AG10803 (cell line): ENCODE measurements at regions not wholly inside any gene's neighbourhood (a gene's known extent, or its start where the extent isn't known, plus 50 kb on each side); places are given as distances from the start of the nearest gene placed in this dataset.

ENCODE experiments used
- DNase-seq: peaks from one replicate; pipeline ENCODE4 v3.0.0; 2010; ENCODE audit warnings: low read depth
- H3K4me3 ChIP-seq: 2 replicates; pipeline ENCODE4 v1.5.1; 2011; ENCODE audit warnings: mild to moderate bottlenecking, low read length, control low read depth
- CTCF ChIP-seq: conservative IDR thresholded peaks from 2 replicates; pipeline ENCODE4 v1.5.1; 2011; ENCODE audit warnings: mild to moderate bottlenecking, low read length, control low read depth, inconsistent platforms

DNA sequence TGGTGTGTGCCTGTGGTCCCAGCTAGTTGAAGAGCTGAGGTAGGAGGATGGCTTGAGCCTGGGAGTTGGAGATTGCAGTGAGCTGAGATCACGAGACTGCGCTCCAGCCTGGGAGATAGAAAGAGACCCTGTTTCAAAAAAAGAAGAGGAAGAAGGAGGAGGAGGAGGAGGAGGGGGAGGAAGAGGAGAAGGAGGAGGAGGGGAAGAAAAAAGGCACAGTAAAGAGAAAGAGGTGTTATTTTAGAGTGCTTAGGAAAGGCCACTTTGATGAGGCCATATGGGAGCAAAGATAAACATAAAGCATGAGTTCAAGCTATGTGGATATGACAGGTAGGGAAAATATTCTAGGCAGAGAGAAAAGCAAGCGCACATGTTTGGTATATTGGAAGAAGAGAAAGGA lies 154.1 kb upstream of the BTG1 start:
- no peak for DNase-seq
- H3K4me3 ChIP-seq = no peak overlapping the region
- no peak for TF ChIP-seq CTCF

GRCh38 chr12:92299344-92299743 lies 153.7 kb upstream of the BTG1 start:
- no peak for DNase-seq
- H3K4me3 ChIP-seq = no peak overlapping the region
- no peak for TF ChIP-seq CTCF

GRCh38 chr12:92297932-92298696 lies 152.5 kb upstream of the BTG1 start:
- DNase-seq = peak; percentile 96
- TF ChIP-seq CTCF = no peak

GRCh38 chr12:92297405-92297804 lies 151.8 kb upstream of the BTG1 start:
- DNase-seq = no peak

More at GRCh38 chr12:92297932-92298696, 152.5 kb upstream of the BTG1 start:
- H3K4me3 ChIP-seq = peak overlapping the region; percentile 13

GRCh38 chr12:92295523-92295922 lies 149.9 kb upstream of the BTG1 start:
- no peak for TF ChIP-seq CTCF
- peak; percentile 64 for DNase-seq
- no peak overlapping the region for H3K4me3 ChIP-seq

More at GRCh38 chr12:92297405-92297804, 151.8 kb upstream of the BTG1 start:
- peak overlapping the region; percentile 13; the same call in 1 of the 2 replicates for H3K4me3 ChIP-seq
- no peak for TF ChIP-seq CTCF

- no peak for TF ChIP-seq CTCF
- H3K4me3 ChIP-seq = no peak overlapping the region
- peak; percentile 40 for DNase-seq
Observed at GRCh38 chr12:92294676-92295440, 149.2 kb upstream of the BTG1 start.
